OCI-LY1 (cell line): ENCODE measurements at regions not wholly inside any gene's neighbourhood (a gene's known extent, or its start where the extent isn't known, plus 50 kb on each side); places are given as distances from the start of the nearest gene placed in this dataset.

Experiments used
- EZH2 ChIP-seq: fragments of 200-600 bp; sonication (generic), shearing (Covaris generic); IDR thresholded peaks from 2 replicates; pipeline ENCODE4 v1.8.0; 2017; ENCODE audit warnings: borderline replicate concordance, mixed run types, mild to moderate bottlenecking, antibody characterized with exemption, low read length, moderate library complexity, mixed read lengths
- TF ChIP-seq, protein P1 (sequence below): fragments of 200-600 bp; sonication (generic), shearing (Covaris generic); IDR thresholded peaks from 2 replicates; pipeline ENCODE4 v1.5.1; 2017; ENCODE audit warnings: mild to moderate bottlenecking, antibody characterized with exemption, low read length, moderate library complexity, mixed read lengths

DNA sequence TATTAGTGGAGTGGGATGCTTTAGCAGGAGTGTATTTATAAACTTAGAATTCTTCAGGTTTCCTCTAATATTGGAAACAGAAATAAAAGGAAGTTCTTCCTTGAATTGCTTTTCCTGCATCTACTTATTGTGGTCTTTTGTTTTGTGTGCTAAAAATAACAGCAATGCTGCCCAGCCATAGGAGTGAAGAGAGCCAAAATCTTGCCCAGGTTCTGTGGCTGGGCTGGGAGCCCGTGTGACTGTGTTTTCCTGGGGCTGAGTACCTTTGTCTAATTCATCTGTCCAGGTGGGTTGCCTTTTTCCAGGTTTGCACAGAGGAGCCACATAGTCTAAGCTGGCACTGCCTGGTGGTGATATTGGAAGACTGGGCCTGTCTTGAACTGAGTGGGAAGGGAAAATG lies 179.7 kb upstream of the ADAMTSL1 start:
- TF ChIP-seq, protein P1, sequence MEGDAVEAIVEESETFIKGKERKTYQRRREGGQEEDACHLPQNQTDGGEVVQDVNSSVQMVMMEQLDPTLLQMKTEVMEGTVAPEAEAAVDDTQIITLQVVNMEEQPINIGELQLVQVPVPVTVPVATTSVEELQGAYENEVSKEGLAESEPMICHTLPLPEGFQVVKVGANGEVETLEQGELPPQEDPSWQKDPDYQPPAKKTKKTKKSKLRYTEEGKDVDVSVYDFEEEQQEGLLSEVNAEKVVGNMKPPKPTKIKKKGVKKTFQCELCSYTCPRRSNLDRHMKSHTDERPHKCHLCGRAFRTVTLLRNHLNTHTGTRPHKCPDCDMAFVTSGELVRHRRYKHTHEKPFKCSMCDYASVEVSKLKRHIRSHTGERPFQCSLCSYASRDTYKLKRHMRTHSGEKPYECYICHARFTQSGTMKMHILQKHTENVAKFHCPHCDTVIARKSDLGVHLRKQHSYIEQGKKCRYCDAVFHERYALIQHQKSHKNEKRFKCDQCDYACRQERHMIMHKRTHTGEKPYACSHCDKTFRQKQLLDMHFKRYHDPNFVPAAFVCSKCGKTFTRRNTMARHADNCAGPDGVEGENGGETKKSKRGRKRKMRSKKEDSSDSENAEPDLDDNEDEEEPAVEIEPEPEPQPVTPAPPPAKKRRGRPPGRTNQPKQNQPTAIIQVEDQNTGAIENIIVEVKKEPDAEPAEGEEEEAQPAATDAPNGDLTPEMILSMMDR = no peak
- no peak for TF ChIP-seq EZH2
